DND-41 (cell line): ENCODE measurements at regions not wholly inside any gene's neighbourhood (a gene's known extent, or its start where the extent isn't known, plus 50 kb on each side); places are given as distances from the start of the nearest gene placed in this dataset.
"Not testable (repeated sequence)": the region's sequence is repeated elsewhere in the genome, so short reads cannot be mapped to it uniquely, and the experiment has no call there.

Experiments used
- EZH2 ChIP-seq: IDR thresholded peaks from 3 replicates; pipeline ENCODE4 v1.6.1; 2012; ENCODE audit warnings: borderline replicate concordance, low read depth, mild to moderate bottlenecking, moderate library complexity, low read length, inconsistent platforms; ENCODE audit not compliant: severe bottlenecking
- TF ChIP-seq, protein P1 (sequence below): IDR thresholded peaks from 2 replicates; pipeline ENCODE4 v1.5.1; 2012; ENCODE audit warnings: borderline replicate concordance, low read length, moderate library complexity, mild to moderate bottlenecking; ENCODE audit not compliant: poor library complexity, severe bottlenecking; ENCODE audit errors: extremely low read depth

GRCh38 chr13:18281829-18282597, 899.6 kb downstream of the TUBA3C start:
- TF ChIP-seq, protein P1, sequence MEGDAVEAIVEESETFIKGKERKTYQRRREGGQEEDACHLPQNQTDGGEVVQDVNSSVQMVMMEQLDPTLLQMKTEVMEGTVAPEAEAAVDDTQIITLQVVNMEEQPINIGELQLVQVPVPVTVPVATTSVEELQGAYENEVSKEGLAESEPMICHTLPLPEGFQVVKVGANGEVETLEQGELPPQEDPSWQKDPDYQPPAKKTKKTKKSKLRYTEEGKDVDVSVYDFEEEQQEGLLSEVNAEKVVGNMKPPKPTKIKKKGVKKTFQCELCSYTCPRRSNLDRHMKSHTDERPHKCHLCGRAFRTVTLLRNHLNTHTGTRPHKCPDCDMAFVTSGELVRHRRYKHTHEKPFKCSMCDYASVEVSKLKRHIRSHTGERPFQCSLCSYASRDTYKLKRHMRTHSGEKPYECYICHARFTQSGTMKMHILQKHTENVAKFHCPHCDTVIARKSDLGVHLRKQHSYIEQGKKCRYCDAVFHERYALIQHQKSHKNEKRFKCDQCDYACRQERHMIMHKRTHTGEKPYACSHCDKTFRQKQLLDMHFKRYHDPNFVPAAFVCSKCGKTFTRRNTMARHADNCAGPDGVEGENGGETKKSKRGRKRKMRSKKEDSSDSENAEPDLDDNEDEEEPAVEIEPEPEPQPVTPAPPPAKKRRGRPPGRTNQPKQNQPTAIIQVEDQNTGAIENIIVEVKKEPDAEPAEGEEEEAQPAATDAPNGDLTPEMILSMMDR = not testable (repeated sequence)
- not testable (repeated sequence) for TF ChIP-seq EZH2
